ENCODE measurements at regions not wholly inside any gene's neighbourhood (a gene's known extent, or its start where the extent isn't known, plus 50 kb on each side); places are given as distances from the start of the nearest gene placed in this dataset.
"Not testable (repeated sequence)": the region's sequence is repeated elsewhere in the genome, so short reads cannot be mapped to it uniquely, and the experiment has no call there.

DNA sequence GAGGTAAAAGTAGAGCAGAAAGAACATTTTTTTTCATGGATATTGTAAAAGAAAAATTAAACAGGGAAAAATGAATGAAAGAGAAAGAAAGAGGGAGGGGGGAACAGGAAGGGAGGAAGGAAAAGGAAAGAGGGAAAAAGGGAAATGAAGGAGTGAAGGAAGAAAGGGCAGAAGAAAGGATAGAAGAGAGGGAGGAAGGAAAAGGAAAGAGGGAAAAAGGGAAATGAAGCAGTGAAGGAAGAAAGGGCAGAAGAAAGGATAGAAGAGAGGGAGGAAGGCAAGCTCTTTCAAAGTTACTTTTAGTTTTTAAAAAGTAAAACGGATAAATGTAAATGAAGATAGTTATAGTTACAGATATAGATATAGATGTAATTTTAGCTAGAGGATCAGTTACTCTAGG is 1676.7 kb downstream of the MRPL39 start:
- no peak for ATAC-seq
- no peak for TF ChIP-seq EP300 (IDR thresholded peaks at IDR 0.05)
- no peak for TF ChIP-seq CTCF (IDR thresholded peaks at IDR 0.05)
- no peak for TF ChIP-seq POLR2AphosphoS5 (IDR thresholded peaks at IDR 0.05)
- TF ChIP-seq POLR2A (IDR thresholded peaks at IDR 0.05) = no peak
- WGBS, 2 donors (ENCODE audit: low coverage in 1 of 2) = 90% methylated on average over 1 of the region's 1 CpG
- Histone ChIP-seq H3K4me1 (no peaks in the 10 kb centered on the region), H3K9me3 (no peaks in the 10 kb centered on the region), H3K27ac (no peak overlapping the region), H3K36me3 (no peaks in the 10 kb centered on the region), H3K4me3 (no peak overlapping the region), H3K27me3 (no peaks in the 10 kb centered on the region)

DNA sequence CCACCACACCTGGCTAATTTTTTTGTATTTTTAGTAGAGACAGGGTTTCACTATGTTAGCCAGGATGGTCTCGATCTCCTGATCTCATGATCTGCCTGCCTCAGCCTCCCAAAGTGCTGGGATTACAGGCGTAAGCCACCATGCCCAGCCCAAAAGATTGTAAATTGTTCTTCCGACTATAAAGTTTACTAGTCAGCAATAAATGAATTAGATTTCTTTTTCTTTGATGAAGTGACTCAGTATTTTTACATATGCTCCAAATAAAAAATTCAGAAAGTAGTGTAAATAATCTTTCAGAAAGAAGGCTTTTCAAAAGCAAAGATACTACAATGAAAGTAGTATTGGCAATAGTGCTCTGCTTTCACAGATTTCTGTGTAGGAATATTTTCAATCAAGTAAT is 1680.9 kb downstream of the MRPL39 start:
- H3K27ac ChIP-seq, H3K9me3 ChIP-seq, H3K27me3 ChIP-seq, H3K4me1 ChIP-seq, H3K4me3 ChIP-seq, H3K36me3 ChIP-seq, ATAC-seq: not testable (repeated sequence)
- whole genome bisulfite sequencing, 2 donors (ENCODE audit: low coverage in 1 of 2) = 88 to 93% methylated on average over 2 to 3 of the region's 3 CpGs

- H3K4me1 ChIP-seq = no peaks in the 10 kb centered on the region
- TF ChIP-seq EP300 (IDR thresholded peaks at IDR 0.05) (no peak), POLR2A (IDR thresholded peaks at IDR 0.05) (no peak), CTCF (IDR thresholded peaks at IDR 0.05) (no peak), POLR2AphosphoS5 (IDR thresholded peaks at IDR 0.05) (no peak)
- 95 to 100% methylated on average over 3 to 8 of the region's 8 CpGs for WGBS, 2 donors (ENCODE audit: low coverage in 1 of 2)
- no peaks in the 10 kb centered on the region for H3K27me3 ChIP-seq
- no peak for ATAC-seq
- no peaks in the 10 kb centered on the region for H3K9me3 ChIP-seq
- no peaks in the 10 kb centered on the region for H3K36me3 ChIP-seq
- H3K27ac ChIP-seq = no peak overlapping the region
- no peak overlapping the region for H3K4me3 ChIP-seq
Observed at GRCh38 chr21:23921670-23922418, 1685.4 kb downstream of the MRPL39 start.

DNA sequence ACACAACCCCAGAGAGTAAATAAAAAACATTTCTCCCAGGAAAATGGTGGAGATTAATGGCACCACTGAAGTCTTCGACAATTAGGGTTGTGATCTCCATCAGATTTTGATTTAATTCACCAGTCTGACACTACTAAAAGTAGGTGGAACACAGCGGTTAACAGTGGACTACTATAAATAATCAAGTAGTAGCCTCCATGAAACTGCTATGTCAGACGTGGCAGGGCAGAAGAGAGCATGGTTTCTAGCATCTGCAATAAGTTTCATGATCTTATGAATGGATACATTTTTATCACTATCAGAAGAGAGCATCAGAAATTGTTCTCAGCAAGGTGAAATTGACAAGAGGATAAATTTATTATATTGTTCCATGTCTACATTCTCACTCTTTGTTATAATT is 1706.6 kb downstream of the MRPL39 start:
- WGBS, 2 donors (ENCODE audit: low coverage in 1 of 2) = 64 to 76% methylated on average over 3 of the region's 3 CpGs
- Histone ChIP-seq H3K27ac (no peak overlapping the region), H3K4me3 (no peak overlapping the region), H3K4me1 (no peaks in the 10 kb centered on the region), H3K27me3 (no peaks in the 10 kb centered on the region), H3K36me3 (no peaks in the 10 kb centered on the region), H3K9me3 (no peaks in the 10 kb centered on the region)
- TF ChIP-seq CTCF (IDR thresholded peaks at IDR 0.05) (no peak), POLR2AphosphoS5 (IDR thresholded peaks at IDR 0.05) (no peak), POLR2A (IDR thresholded peaks at IDR 0.05) (no peak), EP300 (IDR thresholded peaks at IDR 0.05) (no peak)
- no peak for ATAC-seq

- Histone ChIP-seq H3K27ac (no peak overlapping the region), H3K9me3 (no peaks in the 10 kb centered on the region), H3K27me3 (no peaks in the 10 kb centered on the region), H3K4me1 (no peaks in the 10 kb centered on the region), H3K4me3 (no peak overlapping the region), H3K36me3 (no peaks in the 10 kb centered on the region)
- TF ChIP-seq POLR2AphosphoS5 (IDR thresholded peaks at IDR 0.05) (no peak), CTCF (IDR thresholded peaks at IDR 0.05) (no peak), EP300 (IDR thresholded peaks at IDR 0.05) (no peak)
- no peak for ATAC-seq
- 83 to 90% methylated on average over 2 of the region's 2 CpGs for WGBS, 2 donors (ENCODE audit: low coverage in 1 of 2)
Observed at GRCh38 chr21:23899561-23899960, 1707.7 kb downstream of the MRPL39 start.
